Upper lobe of left lung (tissue), 6 donors: ENCODE measurements at regions not wholly inside any gene's neighbourhood (a gene's known extent, or its start where the extent isn't known, plus 50 kb on each side); places are given as distances from the start of the nearest gene placed in this dataset.

Experiments used
- ATAC-seq, 2 donors: fragments of 200-7000 bp; cut with Tn5 transposase; one replicate each; pipeline ENCODE4 v1.9.1; 2022; ENCODE audit warnings: mild to moderate bottlenecking in 2 of 2, moderate library complexity in 2 of 2; ENCODE audit not compliant: low FRiP score in 2 of 2
- DNase-seq, 2 donors: peaks; one replicate each; pipeline ENCODE4 v3.0.0-alpha.2; 2019 to 2020
- H3K27ac ChIP-seq, 4 donors: fragments of 200-600 bp; sonication (generic); one replicate each; pipeline ENCODE4 v1.5.1; 2016 to 2019
- H3K27me3 ChIP-seq, 4 donors: fragments of 200-600 bp; sonication (generic); one replicate each; pipeline ENCODE4 v1.5.1; 2017 to 2019
- H3K36me3 ChIP-seq, 4 donors: fragments of 200-600 bp; sonication (generic); one replicate each; pipeline ENCODE4 v1.5.1; 2016 to 2019
- H3K4me1 ChIP-seq, 4 donors: fragments of 200-600 bp; sonication (generic); one replicate each; pipeline ENCODE4 v1.5.1; 2018 to 2019
- H3K4me3 ChIP-seq, 4 donors: fragments of 200-600 bp; sonication (generic); one replicate each; pipeline ENCODE4 v1.5.1; 2017 to 2019; ENCODE audit warnings: mild to moderate bottlenecking in 2 of 4, moderate library complexity in 1 of 4
- H3K9me3 ChIP-seq, 4 donors: fragments of 200-600 bp; sonication (generic); one replicate each; pipeline ENCODE4 v1.5.1; 2018 to 2019
- CTCF ChIP-seq, 6 experiments: fragments of 450-650 bp in 4 of 6; fragments of 200-600 bp in 2 of 6; sonication (generic) in 2 of 6; IDR thresholded peaks; one replicate each; pipeline ENCODE4 v1.5.1; 2016 to 2019; ENCODE audit warnings: antibody characterized with exemption in 6 of 6
- EP300 ChIP-seq, 4 donors: sonication (generic); formaldehyde crosslinking; IDR thresholded peaks; one replicate each; pipeline ENCODE4 v1.5.1; 2017; ENCODE audit warnings: antibody characterized with exemption in 4 of 4, control low read depth in 2 of 4
- POLR2A ChIP-seq, 4 donors: fragments of 450-650 bp; IDR thresholded peaks; one replicate each; pipeline ENCODE4 v1.5.1; 2016 to 2017; ENCODE audit warnings: antibody characterized with exemption in 4 of 4, mild to moderate bottlenecking in 2 of 4
- POLR2AphosphoS5 ChIP-seq, 2 donors: sonication (generic); formaldehyde crosslinking; IDR thresholded peaks; one replicate each; pipeline ENCODE4 v1.5.1; 2017; ENCODE audit warnings: antibody characterized with exemption in 2 of 2
- WGBS, 2 donors: methylation state at CpG; one replicate each; pipeline ENCODE4 v1.1.5; 2017 to 2018; 5-methylcytosine and 5-hydroxymethylcytosine counted together
- donor health status: DM: no; HTN: no; CAD: no; lungs with moderate emphysema.
- donor health status: DM: no; HTN: yes; CAD: no; lungs with severe emphysema.

- WGBS, 2 donors, result 38 to 42% methylated on average over 2 of the region's 2 CpGs
- no peaks in the 10 kb centered on the region for H3K9me3 ChIP-seq
- DNase-seq (no peak), ATAC-seq (no peak)
- no peaks in the 10 kb centered on the region for H3K27me3 ChIP-seq
- no peak for TF ChIP-seq EP300 (IDR thresholded peaks at IDR 0.05)
- no peak for TF ChIP-seq POLR2A (IDR thresholded peaks at IDR 0.05)
- TF ChIP-seq CTCF (IDR thresholded peaks at IDR 0.05), result no peak
- no peak for TF ChIP-seq POLR2AphosphoS5 (IDR thresholded peaks at IDR 0.05)
- no peaks in the 10 kb centered on the region for H3K36me3 ChIP-seq
- H3K4me3 ChIP-seq, result no peak overlapping the region
- H3K4me1 ChIP-seq, result no peaks in the 10 kb centered on the region
- no peak overlapping the region for H3K27ac ChIP-seq
Observed at GRCh38 chr2:145343287-145343686, 823.4 kb upstream of the ZEB2 start.

GRCh38 chr2:145341536-145341935 is 821.6 kb upstream of the ZEB2 start:
- no peak for ATAC-seq
- H3K36me3 ChIP-seq, result no peaks in the 10 kb centered on the region
- WGBS, 2 donors, result 82 to 83% methylated on average over 2 of the region's 2 CpGs

GRCh38 chr2:145339646-145340045 is 819.7 kb upstream of the ZEB2 start:
- WGBS, 2 donors, result 67 to 79% methylated on average over 3 of the region's 3 CpGs
- no peaks in the 10 kb centered on the region for H3K9me3 ChIP-seq
- no peak for DNase-seq
- no peaks in the 10 kb centered on the region for H3K4me1 ChIP-seq
- ATAC-seq, result no peak
- H3K36me3 ChIP-seq, result no peaks in the 10 kb centered on the region
- H3K4me3 ChIP-seq, result no peak overlapping the region
- H3K27me3 ChIP-seq, result no peaks in the 10 kb centered on the region
- TF ChIP-seq POLR2A (IDR thresholded peaks at IDR 0.05), result no peak
- TF ChIP-seq EP300 (IDR thresholded peaks at IDR 0.05), result no peak
- no peak for TF ChIP-seq CTCF (IDR thresholded peaks at IDR 0.05)
- no peak for TF ChIP-seq POLR2AphosphoS5 (IDR thresholded peaks at IDR 0.05)
- H3K27ac ChIP-seq, result no peak overlapping the region

More at GRCh38 chr2:145341536-145341935, 821.6 kb upstream of the ZEB2 start:
- DNase-seq, result no peak
- Histone ChIP-seq H3K4me1 (no peaks in the 10 kb centered on the region), H3K27ac (no peak overlapping the region), H3K27me3 (no peaks in the 10 kb centered on the region), H3K9me3 (no peaks in the 10 kb centered on the region), H3K4me3 (no peak overlapping the region)
- TF ChIP-seq EP300 (IDR thresholded peaks at IDR 0.05) (no peak), CTCF (IDR thresholded peaks at IDR 0.05) (no peak), POLR2AphosphoS5 (IDR thresholded peaks at IDR 0.05) (no peak), POLR2A (IDR thresholded peaks at IDR 0.05) (no peak)

GRCh38 chr2:145332210-145332898 is 812.4 kb upstream of the ZEB2 start:
- no peaks in the 10 kb centered on the region for H3K9me3 ChIP-seq
- TF ChIP-seq CTCF (IDR thresholded peaks at IDR 0.05), result no peak
- no peak for TF ChIP-seq POLR2A (IDR thresholded peaks at IDR 0.05)
- TF ChIP-seq POLR2AphosphoS5 (IDR thresholded peaks at IDR 0.05), result no peak
- TF ChIP-seq EP300 (IDR thresholded peaks at IDR 0.05), result no peak
- ATAC-seq (no peak), DNase-seq (no peak)
- 80 to 82% methylated on average over 7 of the region's 7 CpGs for WGBS, 2 donors
- no peaks in the 10 kb centered on the region for H3K4me1 ChIP-seq
- no peaks in the 10 kb centered on the region for H3K27me3 ChIP-seq
- no peak overlapping the region for H3K27ac ChIP-seq
- no peaks in the 10 kb centered on the region for H3K36me3 ChIP-seq
- H3K4me3 ChIP-seq, result no peak overlapping the region

- no peaks in the 10 kb centered on the region for H3K27me3 ChIP-seq
- TF ChIP-seq POLR2AphosphoS5 (IDR thresholded peaks at IDR 0.05) (no peak), POLR2A (IDR thresholded peaks at IDR 0.05) (no peak), EP300 (IDR thresholded peaks at IDR 0.05) (no peak), CTCF (IDR thresholded peaks at IDR 0.05) (no peak)
- H3K27ac ChIP-seq, result no peak overlapping the region
- no peaks in the 10 kb centered on the region for H3K9me3 ChIP-seq
- DNase-seq, result no peak
- 69 to 93% methylated on average over 1 of the region's 1 CpG for WGBS, 2 donors
- ATAC-seq, result no peak
- no peaks in the 10 kb centered on the region for H3K4me1 ChIP-seq
- no peak overlapping the region for H3K4me3 ChIP-seq
- no peaks in the 10 kb centered on the region for H3K36me3 ChIP-seq
Observed at GRCh38 chr2:145329971-145330370, 810.1 kb upstream of the ZEB2 start.
